HG02678 (cell line): ENCODE measurements at regions not wholly inside any gene's neighbourhood (a gene's known extent, or its start where the extent isn't known, plus 50 kb on each side); places are given as distances from the start of the nearest gene placed in this dataset.

Experiments used
- ATAC-seq: cut with Tn5 transposase; IDR thresholded peaks from one replicate; pipeline ENCODE4 v1.9.1; 2021; ENCODE audit warnings: mild to moderate bottlenecking, moderate library complexity; ENCODE audit not compliant: unreplicated experiment

DNA sequence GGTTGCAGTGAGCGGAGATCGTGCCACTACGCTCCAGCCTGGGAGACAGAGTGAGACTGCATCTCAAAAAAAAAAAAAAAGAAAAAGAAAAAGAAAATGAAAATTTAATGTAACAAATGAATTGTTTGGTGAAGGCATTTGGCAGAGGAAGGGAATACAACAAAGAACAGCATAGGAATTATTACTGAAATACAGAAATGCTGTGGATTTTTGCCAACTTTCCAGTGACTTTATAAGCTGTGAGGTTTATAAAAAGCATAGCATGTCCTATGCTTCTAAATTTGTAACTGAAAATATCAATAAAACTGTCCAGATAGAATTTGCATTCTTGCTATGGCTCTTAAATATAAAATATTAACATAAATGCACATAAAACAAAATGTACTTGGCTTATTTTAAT lies 112.9 kb upstream of the IRS2 start:
- ATAC-seq, result no peak

DNA sequence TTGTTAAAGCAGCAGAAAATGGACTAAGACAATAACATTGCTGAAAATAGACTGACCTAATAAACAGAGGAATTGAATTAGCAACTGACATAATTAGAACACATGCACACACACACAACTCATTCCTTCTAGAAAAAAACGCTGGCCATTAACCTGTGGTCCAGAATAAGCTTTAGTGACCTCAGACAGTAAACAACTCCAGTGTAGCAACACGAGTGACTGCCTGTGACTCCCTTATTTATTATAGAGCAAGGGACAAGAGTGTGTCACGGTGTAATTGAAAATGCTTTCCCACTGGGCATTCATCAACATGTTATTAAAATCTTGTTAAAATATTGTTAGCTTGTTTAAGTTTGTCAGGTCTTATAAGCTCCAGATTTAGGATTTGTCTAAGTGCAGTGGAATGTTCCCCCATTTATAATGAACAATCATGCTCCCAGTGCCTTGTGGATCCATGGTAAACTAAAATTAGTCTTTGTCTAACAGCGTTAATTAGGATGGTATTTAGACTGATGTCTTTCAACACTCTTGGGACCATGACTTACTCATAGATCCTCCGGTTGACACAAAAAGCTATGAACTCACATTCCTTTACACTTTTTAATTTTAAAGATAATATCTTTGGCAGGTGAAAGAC lies 111.7 kb upstream of the IRS2 start:
- no peak for ATAC-seq

- ATAC-seq, result no peak
Observed at GRCh38 chr13:109892101-109892500, 105.7 kb upstream of the IRS2 start.

DNA sequence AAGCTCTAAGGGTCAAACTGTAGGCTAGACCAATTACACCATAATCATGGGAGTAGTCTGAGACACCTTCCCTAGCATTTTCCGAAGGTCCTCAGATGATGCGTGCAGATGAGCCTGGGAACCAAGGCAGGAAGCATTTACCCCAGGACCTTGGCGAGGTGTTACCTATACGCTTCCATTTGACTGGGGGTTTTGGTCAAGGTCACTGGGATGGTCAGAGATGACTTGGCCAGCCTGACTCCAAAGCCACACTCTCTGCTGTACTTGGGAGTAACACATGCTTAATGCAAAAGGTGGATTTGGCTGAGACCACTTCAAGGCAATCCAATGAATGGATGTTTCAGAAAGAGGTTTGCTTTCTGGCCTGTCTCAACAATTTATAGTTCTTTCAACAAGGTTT lies 98.9 kb upstream of the IRS2 start:
- ATAC-seq, result no peak

DNA sequence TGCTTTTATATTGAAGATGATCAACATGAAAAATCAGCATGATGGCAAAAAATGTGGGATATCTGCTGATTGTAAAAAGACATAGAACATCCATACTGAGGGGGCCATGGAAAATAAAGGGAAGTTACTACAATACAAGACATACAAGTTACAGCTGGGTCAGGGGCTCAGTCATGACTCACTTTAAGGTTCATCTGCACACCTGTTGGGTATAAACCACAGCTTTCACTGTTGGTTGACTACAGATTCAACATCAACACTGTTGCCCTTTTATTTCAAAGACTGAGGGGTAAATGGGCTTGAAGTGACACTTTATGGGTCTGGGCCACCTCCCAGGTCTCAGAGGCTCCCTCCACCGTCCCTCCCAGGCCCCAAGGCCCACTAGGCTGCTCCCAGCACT lies 98.1 kb upstream of the IRS2 start:
- no peak for ATAC-seq

DNA sequence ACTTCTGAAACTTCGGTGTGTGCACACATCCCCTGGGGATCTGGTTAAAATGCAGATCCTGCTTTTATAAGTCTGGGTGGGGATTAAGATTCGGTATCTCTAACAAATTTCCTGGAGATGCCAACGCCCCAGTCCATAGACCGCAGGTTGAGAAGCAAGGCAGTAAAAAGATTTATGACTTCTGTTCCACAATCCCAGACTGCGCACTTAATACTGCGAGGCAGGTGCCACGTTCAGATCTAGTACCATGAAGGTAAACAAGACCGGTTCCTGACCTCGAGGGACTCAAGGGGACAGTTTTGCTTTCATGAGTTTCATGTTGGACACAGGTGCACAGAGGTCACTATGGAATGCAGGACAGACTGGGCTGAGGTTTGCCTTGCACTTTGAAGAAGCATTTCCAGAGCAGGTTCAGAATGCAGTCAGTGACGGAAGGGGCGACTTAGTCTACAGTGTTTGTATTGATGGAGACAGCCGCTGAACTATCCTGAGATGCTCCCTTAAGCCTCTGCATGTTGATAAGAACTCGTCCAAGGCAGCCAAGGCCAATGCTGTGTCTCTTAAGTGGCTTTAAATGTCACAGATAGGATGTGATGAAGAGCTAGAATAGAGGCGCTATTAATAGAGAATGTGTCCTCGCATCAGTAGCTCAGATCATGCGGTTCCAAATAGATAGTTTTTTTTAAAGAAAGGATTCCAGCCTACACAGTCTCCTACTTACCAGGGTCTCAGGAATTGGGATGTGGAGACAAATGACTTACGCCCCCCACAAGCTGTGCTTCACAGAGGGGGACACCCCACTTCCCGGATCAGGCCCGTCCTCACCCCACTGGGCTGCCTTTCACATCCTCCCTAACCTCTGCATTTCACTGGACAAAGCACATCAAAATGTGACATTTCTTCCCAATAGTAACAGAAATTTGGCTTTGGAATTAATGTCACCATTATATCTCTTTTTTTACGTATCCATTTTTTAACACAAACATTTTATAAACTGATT lies 97.1 kb upstream of the IRS2 start:
- no peak for ATAC-seq

- ATAC-seq, result no peak
Observed at GRCh38 chr13:109881961-109882558, 95.7 kb upstream of the IRS2 start.

DNA sequence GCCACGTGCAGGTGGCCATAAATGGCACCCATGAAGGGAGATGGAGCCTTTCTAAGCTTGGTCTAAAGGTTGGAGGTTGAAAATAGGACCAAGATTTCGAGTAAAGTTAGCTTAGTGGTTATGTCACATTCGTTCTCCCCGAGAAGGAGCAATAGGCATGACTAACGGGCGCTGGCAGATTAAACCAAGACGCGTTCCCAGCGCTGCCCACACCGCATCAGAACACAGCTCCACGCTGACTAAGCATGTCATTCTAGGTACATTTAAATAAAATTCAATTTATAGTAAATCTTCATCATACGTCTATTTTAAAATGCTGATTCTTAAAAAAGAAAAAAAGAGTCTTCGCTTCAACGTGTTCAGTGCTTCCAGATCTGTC lies 95.0 kb upstream of the IRS2 start:
- ATAC-seq, result no peak

DNA sequence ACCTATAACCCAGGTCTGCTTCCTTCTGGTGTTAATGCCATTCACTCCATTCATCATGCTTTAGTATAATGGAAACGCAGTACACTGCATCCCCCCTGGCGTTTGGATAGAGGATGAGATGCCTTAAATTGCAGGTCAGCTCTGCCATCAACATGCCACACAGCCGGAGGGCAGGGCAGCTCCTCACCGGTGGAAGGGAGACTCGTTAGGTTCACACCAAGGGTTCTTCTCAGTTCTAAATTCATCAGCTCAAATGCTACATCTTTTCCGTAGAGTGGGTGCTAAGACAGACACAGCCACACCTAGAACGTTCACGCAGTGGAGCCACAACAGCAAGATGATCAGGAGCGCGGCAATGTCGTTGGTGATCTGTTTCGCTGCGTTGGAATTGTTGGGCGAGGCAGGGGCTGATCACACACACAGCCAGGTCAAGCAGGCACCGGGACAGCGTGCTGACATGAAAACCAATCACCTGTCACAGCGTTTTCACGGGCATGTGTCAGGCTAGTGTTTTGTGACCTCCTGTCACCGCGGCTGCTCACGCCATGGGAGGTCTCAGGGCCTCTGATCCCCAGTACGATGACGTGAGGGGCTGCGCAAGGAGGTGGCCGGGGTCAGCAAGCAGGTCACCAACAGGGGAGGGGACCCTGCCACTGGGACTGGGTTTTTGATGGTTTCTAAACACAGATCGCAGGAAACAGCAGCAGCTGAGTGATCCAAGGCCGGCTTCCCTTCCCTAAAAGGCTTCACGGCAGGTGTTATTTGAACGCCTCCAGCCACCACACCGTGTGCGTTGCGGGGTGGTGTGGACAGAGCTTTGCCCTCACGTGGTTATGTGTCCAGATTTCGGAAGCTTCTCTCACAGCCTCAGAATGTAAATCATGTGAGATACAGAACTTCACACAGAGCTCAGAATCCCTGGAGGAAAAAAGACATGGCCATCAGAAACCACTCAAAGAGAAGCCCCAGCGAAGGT lies 94.3 kb upstream of the IRS2 start:
- no peak for ATAC-seq

DNA sequence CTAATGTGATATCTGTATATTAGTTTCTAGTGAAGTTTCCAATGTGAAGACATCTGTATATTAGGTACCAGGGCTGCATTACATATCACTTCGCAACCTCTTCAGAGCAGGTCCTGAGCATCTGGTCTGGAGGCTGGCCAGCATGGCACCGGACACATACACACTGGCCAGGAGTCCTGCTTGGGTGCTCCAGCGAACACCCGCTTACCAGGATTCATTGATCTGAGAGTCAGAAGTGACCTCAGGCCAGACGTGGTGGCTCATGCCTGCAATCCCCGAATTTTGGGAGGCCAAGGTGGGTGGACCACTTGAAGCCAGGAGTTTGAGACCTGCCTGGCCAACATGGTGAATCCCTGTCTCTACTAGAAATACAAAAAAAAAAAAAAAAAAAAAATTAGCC lies 93.0 kb upstream of the IRS2 start:
- ATAC-seq, result no peak

GRCh38 chr13:109877809-109878208 lies 91.4 kb upstream of the IRS2 start:
- no peak for ATAC-seq

DNA sequence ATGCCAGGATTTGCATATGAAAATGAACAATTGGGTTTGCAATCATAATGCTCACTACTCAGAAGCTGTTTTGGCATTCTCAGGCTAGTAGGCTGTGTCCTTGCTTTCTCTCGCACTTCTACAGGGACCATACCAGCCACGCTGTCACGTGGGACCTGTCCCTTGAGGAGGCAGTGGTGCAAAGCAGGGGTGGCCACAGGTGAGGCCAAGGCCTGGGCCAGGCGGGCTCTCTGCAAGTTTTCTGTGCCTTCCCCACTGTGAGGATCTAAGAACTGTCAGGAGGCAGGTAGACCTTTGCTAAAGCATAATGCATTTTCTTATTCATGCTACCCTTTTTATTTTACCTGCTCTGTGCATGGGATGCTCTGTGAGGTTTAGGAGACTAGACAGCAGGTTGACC lies 89.4 kb upstream of the IRS2 start:
- no peak for ATAC-seq

GRCh38 chr13:109874484-109875454 lies 88.4 kb upstream of the IRS2 start:
- no peak for ATAC-seq

GRCh38 chr13:109873351-109874123 lies 87.2 kb upstream of the IRS2 start:
- ATAC-seq, result no peak

- ATAC-seq, result no peak
Observed at GRCh38 chr13:109872864-109873263, 86.5 kb upstream of the IRS2 start.

DNA sequence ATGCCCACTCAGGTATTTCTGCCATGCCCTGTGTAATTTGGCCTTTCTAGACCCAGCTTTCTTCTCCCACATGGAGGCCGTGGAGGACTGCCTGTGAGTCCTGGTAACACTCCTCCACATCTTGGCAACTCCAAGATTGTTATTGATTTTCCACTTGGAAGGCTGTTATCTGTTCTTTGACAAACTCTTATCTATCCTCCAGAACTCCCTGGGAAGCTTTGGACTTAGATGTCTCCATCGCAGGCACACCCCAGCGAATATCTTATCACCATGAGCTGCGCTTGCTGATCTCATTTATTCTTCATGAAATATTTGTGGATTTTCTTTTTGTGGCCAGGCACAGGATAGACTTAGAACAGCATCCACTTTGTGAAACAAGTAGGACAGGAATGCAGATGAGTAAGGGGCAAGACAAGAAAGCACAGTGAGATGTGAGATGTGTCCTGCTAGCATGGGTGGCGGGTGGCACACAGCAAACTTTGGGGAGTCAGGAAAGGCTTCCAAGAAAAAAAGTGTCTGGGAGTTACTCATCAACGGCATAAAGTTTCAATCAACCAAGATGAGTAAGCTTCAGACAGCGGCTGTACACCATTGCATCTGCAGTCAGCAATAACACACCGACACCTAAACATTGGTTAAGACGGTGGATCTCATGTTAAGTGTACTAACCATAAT lies 84.5 kb upstream of the IRS2 start:
- ATAC-seq, result no peak

DNA sequence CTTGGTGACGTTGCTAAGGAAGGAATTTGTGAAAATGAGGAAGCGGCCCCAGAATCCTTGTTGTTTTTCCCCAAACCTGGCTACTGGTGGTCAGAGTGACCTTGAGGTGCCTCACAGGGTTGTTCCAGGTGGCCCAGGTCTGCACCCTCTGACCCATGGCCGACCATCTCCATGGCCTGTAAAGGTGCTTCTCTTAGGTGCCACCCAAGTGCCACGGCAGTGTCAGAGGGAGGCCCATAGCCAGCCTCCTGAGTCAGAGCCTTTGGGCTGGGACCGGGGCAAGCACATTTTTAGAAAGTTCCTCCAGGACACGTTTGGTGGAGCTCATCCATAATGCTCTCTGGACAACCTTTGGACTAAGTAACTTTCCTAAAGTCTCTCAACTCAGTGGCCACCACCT lies 83.9 kb upstream of the IRS2 start:
- no peak for ATAC-seq
